Right renal cortex interstitium (tissue), 3 donors: ENCODE measurements at regions not wholly inside any gene's neighbourhood (a gene's known extent, or its start where the extent isn't known, plus 50 kb on each side); places are given as distances from the start of the nearest gene placed in this dataset.
"Not testable (repeated sequence)": the region's sequence is repeated elsewhere in the genome, so short reads cannot be mapped to it uniquely, and the experiment has no call there.

Source experiments
- DNase-seq, 3 donors: peaks; one replicate each; pipeline ENCODE4 v3.0.0-alpha.2; 2013; ENCODE audit warnings: low read depth in 3 of 3, low spot score in 2 of 3

DNA sequence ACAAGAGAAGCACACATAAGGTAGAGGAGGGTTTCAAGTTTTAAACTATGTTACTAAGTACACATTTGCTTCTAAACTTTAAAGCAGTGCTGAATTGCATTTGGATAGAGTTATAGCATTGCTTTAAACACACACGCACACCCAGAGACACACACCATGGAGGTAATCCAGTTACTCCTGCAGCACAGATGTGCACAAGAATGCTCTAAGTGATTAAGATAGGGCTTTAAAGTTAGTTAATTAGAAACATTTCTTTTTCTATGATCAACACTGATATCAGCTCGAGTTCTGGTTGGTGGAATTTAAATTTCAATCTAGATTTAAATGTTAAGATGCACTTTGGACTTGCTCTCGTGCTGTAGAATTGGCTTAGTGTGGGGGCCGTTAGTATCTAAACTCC is 492.3 kb downstream of the ZEB2 start:
- DNase-seq, result no peak

DNA sequence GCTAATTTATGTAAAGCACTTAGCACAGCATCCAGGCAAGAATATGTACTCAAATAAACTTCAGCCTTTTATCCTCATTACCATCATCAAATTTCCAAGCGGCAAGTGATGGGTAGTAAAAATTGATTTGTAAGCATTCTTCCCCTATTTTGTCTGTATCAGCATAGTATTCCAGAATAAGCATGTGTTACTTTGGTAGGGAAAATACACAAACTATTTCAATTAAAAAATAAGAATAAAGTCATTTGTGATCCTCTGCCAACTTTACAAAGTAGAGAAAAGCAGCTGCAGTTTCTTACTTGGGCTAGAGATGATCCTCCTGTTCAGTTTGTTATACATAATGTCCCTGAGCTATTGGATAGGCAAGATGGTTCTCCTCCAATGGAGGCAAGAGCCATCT is 493.2 kb downstream of the ZEB2 start:
- DNase-seq, result peak in 2 of 3 donors; percentile 16 to 17

DNA sequence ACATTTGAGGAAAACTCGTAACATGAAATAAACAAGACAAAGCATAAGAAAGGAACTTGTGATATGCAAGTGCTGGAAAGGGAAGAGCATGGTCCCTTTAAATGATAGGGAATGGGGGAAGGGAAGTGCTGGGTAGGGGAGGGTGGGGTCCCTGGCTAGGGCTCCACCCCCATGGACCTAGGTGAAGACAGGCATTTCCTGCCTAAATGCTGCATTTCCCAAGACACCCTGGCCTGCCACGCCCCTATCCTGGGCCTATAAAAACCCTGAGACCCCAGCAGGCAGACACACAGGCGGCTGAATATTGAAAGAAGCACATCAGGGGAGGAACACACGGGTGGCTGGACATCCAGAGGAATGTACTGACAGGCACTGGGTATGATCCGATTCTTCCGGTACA is 499.9 kb downstream of the ZEB2 start:
- DNase-seq, result no peak

DNA sequence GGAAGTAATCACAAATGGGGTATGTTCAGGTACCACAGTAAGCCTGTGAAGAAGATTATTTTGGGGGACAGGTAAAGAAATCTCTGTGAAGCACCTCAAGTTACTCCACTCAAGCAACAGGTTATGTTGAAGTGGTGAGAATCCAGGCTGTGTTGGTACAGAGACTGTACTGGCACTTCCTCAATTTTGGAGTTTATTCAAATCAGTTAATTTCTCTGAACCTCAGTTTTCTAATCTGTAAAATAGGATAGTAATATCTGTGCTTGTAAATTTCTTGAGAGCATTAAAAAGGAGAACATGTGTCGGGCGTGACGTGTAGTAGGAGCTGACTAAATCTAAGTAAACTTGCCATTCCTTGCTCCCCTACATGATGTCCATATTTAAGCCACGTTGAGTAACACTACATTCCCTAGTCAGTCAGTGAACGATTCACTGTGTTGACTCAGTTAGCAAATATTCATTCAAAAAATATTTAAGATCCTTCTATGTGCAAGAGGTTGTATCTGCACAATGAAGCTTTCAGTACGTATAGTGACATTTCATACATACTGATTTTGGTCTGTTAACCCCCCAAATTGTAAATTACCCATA is 504.2 kb downstream of the ZEB2 start:
- DNase-seq, result no peak

DNA sequence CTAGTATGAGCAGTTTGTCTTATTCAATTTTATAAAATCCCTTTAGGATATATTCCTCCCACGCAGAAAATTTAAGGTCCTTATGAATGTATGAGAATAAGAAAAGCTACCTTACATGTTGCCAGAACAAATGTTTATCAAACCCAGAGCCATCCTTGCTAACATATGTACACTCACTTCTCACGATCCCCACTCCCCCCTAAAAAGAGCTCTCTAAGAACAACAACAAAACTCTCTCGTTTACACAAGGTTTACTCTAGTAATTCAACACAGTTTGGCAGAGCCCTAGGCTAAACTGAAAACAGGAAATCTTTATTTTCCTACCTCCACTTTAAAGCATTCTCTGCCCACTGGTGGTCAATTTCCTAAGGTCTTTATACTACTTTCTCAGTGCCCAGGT is 504.9 kb downstream of the ZEB2 start:
- DNase-seq, result no peak

DNA sequence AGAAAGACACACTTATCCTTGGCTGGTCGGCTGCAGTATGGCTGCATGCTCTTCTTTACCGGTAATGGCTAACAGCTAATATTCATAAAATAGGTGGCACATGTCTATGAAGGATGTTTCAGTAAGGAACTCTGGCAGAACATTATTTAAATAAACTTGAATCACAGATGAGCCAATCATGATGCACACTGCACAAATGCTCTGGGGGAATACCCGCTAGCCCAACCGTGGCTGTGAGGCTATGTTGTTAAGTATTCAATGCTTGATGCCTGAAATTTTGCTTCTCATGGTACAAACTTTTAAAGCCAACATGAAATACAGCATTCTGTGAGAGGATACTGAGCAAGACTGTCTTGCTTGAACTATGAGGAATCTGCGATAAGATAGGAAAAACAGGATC is 505.8 kb downstream of the ZEB2 start:
- DNase-seq, result no peak

DNA sequence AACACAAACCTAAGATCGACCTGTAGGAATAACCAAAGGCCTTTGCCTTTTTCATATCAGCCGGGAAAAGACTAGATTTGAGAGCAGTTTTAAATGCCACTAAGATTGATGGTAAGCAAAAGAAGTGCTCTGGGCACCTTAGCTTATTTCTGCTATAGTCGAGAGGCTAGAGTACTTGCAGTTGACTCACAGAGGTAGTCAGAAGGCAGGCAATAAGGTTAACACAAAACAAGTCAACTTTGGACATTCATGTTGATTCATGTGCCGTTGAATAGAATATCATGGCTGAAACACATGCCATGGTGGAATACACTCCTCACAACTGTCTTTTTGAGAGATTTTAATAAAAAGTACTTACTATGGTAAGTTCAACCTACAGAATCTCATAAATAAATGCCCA is 507.6 kb downstream of the ZEB2 start:
- no peak for DNase-seq

DNA sequence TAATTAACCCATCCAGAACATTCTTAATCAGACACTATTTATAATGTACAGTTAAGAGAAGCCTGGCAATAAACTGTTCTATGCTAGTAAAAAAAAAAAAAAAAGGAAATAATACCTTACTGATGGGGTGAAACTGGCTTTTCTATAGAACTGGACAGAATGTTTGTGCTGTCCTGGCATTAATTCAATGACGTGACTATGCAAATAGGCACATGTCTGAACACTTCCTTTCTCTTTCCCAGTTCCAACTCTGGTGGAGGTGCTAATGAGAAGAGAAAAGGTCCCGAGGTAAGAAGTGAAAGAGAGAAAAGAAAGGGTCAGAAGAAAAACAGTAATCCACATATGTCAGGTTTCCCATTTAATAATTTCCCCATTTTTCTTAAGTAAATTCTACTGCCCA is 508.4 kb downstream of the ZEB2 start:
- no peak for DNase-seq

DNA sequence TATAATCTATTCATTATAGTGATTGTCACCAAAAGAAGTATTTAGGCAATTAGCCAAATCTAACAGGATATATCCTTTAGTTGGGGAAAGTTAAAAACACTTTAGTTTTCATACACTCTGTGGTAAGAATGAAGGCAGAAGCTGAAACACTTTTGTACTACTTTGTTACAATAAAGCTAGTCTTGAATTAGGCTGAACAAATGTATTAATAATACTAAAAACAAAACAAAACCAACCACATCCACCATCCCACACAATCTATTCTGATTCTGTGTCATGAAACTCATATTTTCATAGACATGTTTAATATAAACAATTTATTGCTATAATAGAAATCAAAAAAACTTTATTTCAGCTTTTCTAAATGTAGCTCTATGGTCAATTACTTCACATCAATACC is 508.8 kb downstream of the ZEB2 start:
- DNase-seq, result no peak

DNA sequence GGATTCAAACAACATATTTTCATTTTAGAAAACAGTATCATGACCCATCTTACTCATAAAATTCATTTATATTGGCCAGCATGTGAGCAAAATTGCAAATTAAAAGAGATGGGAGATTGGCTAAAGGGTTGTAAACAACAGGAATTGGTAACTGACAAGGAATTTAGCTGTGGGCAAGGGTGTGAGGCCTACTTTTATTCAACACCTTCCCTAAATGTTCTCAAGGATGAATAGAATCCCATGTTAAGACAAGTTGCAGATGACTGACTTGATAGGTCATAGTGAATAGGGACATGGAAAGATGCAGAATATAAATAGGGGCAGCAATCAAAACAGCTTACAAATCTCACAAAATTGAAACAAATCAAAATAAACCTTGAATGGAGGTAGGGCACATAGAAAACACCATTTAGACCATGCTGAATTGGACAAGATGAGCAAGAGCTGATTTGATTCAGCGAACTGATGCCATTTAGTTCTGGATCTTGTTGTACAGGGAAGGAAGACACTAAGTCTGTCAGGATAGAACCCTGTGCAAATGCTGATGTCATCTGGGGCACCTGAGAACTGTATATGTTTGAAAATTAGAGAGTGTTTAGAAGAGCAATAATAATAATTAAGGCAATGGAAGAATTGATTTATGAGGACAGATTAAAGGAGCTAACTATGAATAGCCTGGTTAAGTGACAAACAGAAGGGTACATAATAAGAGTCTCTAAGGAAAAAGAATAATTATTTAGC is 509.7 kb downstream of the ZEB2 start:
- no peak for DNase-seq

DNA sequence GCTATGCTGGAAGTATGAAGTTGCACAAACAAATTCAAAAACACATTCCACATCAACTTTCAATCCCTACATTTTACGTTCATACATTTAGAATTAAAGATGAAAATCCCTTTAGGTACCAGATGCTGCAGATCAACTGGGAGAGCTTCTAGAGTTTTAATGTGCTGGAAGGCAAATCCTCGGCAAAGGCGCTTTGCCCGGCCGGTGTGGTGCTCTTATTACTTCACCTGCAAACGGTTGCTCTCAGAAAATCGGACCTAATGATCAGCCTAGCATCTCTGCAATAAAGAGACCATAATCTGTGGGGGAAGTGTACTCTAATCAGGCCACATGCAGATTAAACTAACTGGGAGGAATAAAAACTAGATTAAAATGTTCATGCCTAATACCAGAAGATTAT is 513.8 kb downstream of the ZEB2 start:
- DNase-seq, result no peak

DNA sequence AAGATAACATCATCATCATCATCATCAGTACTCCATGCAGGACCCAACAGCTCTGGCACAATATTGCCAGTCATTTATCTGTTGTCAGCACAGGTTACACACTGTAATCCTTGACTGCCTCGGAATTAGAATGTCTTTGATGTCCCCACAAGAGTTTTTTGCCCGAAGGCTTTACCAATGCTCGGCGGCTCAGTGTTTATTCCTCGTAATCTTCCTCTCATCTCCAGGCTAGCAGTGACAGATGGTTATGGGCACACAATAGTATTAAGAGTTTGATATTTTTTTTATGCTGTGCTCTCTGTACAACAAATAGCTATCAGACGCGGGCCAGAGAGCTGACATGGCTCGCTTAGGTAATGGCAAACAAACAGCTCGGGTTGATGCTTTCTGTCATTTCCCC is 515.2 kb downstream of the ZEB2 start:
- no peak for DNase-seq

DNA sequence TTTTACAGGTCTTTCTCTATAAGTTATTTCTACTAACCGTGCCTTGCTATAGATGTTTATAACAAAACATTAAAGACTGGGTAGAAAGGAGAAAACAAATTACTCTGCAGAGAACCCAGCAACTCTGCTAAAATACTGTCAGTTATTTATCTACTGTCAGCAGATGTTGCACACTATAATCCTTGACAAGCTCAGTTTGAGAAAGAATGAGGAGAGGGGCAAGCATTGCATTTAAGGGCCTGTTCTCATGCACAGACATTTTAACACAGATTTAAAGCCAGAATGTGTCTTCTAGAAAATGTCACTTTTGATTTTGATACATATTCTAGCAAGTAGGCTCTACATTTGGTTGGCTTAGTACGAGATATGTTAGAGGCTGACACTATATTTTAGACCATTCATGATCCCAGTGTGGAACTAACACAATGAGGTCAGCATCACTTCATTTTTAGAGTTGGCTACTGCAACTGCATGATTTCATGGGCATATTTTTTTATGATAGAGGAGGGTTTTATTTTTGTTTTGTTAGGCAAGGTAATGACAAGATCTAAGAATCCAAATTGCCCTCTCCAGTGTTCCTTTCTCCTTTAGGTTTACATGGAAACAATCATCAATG is 516.4 kb downstream of the ZEB2 start:
- DNase-seq, result no peak

DNA sequence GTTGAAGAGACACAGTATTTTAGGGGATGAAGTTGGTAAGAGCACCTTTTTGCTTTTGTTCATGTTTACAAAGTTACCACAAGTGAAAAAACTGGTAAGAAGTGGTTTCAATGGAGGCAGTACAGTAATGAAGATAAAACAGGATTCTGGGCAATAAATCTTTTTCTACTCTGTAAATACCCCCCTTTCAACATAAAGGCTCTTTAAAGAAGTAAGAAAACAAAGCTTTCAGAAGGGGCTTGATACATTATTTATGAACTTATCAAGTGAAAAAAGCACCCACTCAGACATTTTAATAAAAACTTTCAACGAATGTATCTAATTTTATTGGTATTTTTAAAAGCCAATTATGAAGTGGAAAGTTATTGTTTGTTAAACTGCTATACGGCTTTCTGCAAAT is 522.9 kb downstream of the ZEB2 start:
- no peak for DNase-seq

DNA sequence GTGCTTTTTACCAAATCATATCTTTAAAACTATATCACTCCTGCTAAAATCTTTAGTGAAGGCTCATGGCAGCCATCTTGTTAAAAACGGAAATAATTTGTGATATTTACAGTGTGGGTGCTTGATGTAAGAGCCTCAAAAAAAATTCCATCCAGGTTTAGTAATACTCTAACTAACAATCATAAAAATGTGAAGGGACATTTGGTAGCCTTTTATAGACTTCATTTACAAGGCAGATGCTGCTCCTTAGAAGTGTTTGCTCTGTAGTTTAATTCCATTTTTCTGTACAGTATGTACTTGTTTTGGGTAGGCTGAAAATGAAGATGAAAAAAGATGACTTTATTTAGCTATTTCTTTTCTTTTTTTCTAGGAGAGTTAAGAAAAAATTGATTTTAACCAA is 525.0 kb downstream of the ZEB2 start:
- DNase-seq, result no peak

DNA sequence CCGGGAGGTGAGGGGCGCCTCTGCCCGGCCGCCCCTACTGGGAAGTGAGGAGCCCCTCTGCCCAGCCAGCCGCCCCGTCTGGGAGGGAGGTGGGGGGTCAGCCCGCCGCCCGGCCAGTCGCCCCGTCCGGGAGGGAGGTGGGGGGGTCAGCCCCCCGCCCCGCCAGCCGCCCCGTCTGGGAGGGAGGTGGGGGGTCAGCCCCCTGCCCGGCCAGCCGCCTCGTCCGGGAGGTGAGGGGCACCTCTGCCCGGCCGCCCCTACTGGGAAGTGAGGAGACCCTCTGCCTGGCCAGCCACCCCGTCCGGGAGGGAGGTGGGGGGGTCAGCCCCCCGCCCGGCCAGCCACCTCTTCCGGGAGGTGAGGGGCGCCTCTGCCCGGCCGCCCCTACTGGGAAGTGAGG is 528.3 kb downstream of the ZEB2 start:
- DNase-seq, result not testable (repeated sequence)

DNA sequence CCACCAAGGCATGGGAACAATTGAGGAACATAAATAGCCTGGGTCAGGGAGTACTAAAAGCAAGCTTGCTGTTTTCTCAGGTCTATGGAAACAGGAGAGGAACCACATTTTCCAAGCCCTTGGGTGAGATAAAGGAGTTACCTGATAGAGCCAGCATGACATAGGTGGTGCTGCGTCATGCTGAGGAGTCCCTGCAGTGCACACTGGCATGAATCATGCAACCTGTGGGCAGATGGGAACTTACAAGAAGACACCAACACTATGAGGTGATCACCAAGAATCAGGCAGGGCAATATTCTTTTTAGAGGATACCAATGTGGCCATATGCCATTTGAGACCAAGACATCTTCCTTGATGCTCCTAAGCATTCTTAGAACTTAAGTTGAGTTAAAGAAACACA is 531.8 kb downstream of the ZEB2 start:
- DNase-seq, result no peak

DNA sequence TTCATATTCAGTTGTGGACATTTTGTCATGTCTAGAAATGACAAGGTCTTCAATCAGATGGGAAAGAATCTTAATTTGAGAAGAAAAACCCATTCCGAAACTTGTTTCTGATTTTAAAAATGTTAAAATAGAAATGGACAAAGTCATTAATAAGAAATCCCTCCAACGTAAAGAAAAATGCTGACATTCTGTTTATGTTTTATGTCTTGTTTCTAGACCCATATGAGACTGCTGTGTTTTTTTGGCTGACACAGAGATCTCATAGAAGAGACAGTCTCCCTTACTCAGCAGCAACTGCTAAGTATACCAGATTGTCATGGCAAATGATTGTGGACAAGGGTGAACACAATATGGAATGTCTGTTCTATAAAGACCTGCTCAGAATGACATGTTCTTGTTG is 538.5 kb downstream of the ZEB2 start:
- DNase-seq, result no peak

DNA sequence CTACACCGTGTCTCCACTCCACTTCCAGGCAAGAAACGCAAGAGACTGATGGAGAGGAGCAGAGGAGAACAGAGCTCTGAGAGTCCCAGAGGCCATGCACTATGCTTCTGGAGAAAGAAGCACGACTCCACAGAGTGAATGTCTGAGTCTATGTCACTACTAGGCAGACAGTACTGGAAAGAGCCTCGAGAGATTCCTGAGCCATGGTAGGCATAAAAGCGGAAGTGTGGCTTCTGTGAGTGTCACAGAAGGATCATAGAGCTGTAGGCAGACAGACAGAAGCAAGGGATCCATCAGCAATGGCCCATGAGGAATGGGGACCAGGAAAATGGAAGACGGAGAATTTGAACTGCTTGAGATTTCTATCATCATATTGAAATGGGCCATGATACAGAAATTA is 542.6 kb downstream of the ZEB2 start:
- no peak for DNase-seq

DNA sequence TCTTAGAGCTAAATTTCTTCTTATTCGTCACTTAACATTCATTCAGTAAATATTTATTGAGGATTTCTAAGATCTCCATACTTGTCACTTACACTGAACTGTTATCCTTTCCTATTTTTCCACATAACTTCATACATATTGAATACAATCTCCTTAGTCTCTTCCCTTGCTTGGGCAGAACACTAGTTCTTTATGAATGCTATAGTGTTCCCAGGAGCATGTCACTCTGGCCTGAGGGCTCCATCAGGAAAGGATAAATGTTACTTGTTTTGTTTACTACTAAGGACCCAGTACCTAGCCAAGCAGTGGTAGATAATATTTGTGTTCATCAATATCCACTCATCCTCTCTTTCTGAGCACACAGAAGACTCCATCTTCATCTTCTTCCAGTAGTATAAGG is 544.7 kb downstream of the ZEB2 start:
- DNase-seq, result no peak

DNA sequence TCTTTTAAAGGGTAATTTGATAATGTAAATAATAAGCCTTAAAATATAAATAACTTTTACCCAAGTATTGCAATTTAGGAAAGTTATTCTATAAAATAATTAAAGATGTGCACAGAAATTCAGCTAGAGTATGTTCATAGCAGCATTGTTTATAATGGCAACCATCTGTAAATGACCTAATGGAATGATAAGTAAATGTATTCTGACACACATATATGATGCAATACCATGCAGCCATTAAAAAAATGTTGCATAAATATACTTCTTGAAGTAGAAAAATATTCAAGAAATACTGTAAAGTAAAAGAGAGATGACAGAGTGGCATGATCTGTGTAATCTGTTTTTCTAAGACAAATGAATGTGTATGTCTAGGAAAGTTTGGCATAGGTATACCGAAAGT is 545.7 kb downstream of the ZEB2 start:
- DNase-seq, result no peak

DNA sequence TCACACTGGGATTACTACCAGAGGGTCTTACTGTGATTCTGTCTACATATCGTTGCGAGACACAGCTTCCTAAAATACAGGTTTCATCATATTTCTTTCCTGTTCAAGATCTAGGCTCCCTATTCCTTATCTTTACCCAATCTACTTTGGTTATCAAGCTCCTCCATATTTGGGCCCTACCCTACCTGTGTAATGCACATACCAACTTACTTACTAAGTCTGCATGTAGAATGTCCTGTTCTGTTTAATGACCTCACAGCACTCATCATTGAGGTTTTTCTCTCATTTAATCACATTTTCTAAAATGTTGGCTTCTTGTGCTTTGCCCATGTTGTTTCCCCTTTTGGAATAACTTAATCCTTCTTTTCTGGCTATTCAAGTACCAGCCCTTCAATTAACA is 551.1 kb downstream of the ZEB2 start:
- no peak for DNase-seq
